Naive thymus-derived CD4-positive, alpha-beta T cell (primary cell): ENCODE measurements at regions not wholly inside any gene's neighbourhood (a gene's known extent, or its start where the extent isn't known, plus 50 kb on each side); places are given as distances from the start of the nearest gene placed in this dataset.

ENCODE experiments used
- ATAC-seq: fragments of 150-1000 bp; cut with Tn5 transposase; 2 replicates; pipeline ENCODE4 v1.10.0; 2021; ENCODE audit warnings: mild to moderate bottlenecking, moderate library complexity
- CTCF ChIA-PET: fragments of 350-600 bp; sonication (Branson Sonifier 250); formaldehyde crosslinking; loops from one replicate; lab custom pipeline; 2021; ENCODE audit warnings: antibody characterized with exemption; lab: Charles Lee
- POLR2A ChIA-PET: fragments of 350-600 bp; sonication (Branson Sonifier 250); formaldehyde crosslinking; loops from one replicate; lab custom pipeline; 2021; ENCODE audit warnings: antibody characterized with exemption, inconsistent platforms; lab: Charles Lee
- DNase-seq, 9 donors: peaks; one replicate each; pipeline versions ENCODE4 v3.0.0 to v3.0.0-alpha.2; 2020 to 2022; ENCODE audit warnings: mixed read lengths in 1 of 9
- H3K27ac ChIP-seq: one replicate; pipeline ENCODE4 v1.7.0; 2013; ENCODE audit warnings: mild to moderate bottlenecking, low read depth, low read length, moderate library complexity
- H3K27me3 ChIP-seq, 2 donors: one replicate each; pipeline ENCODE4 v1.7.0; 2013; ENCODE audit warnings: low read length in 2 of 2, mild to moderate bottlenecking in 2 of 2, moderate library complexity in 2 of 2; ENCODE audit not compliant: control insufficient read depth in 2 of 2, insufficient read depth in 2 of 2
- H3K36me3 ChIP-seq, 3 experiments: 1 replicate in 2 of 3; 2 replicates in 1 of 3; pipeline ENCODE4 v1.7.0; 2013; ENCODE audit warnings: low read length in 3 of 3, mild to moderate bottlenecking in 3 of 3, moderate library complexity in 1 of 3; ENCODE audit not compliant: insufficient read depth in 3 of 3, control insufficient read depth in 2 of 3
- H3K4me1 ChIP-seq, 2 donors: one replicate each; pipeline ENCODE4 v1.7.0; 2013; ENCODE audit warnings: low read length in 2 of 2, mild to moderate bottlenecking in 2 of 2, moderate library complexity in 1 of 2; ENCODE audit not compliant: control insufficient read depth in 2 of 2, insufficient read depth in 2 of 2
- H3K4me3 ChIP-seq: 2 replicates; pipeline ENCODE4 v1.7.0; 2013; ENCODE audit warnings: mild to moderate bottlenecking, low read length
- H3K9me3 ChIP-seq, 3 experiments: 1 replicate in 2 of 3; 2 replicates in 1 of 3; pipeline ENCODE4 v1.7.0; 2013; ENCODE audit warnings: low read length in 3 of 3; ENCODE audit not compliant: control insufficient read depth in 2 of 3
- H3K27ac Mint-ChIP-seq, 9 donors: one replicate each; pipeline ENCODE4 v1.8.0; 2020 to 2022; ENCODE audit warnings: mixed read lengths in 9 of 9, mild to moderate bottlenecking in 8 of 9, moderate library complexity in 5 of 9, inconsistent platforms in 2 of 9
- H3K27me3 Mint-ChIP-seq, 5 donors: one replicate each; pipeline ENCODE4 v1.8.0; 2021 to 2022; ENCODE audit warnings: mixed read lengths in 5 of 5, mild to moderate bottlenecking in 1 of 5
- H3K36me3 Mint-ChIP-seq, 5 donors: one replicate each; pipeline ENCODE4 v1.8.0; 2020 to 2022; ENCODE audit warnings: mixed read lengths in 5 of 5, mild to moderate bottlenecking in 3 of 5, inconsistent platforms in 1 of 5
- H3K4me1 Mint-ChIP-seq, 7 donors: one replicate each; pipeline ENCODE4 v1.8.0; 2020 to 2022; ENCODE audit warnings: mixed read lengths in 7 of 7, mild to moderate bottlenecking in 3 of 7, inconsistent platforms in 1 of 7
- H3K4me3 Mint-ChIP-seq, 10 donors: one replicate each; pipeline ENCODE4 v1.8.0; 2020 to 2022; ENCODE audit warnings: mild to moderate bottlenecking in 10 of 10, mixed read lengths in 10 of 10, moderate library complexity in 6 of 10, inconsistent platforms in 2 of 10
- H3K9me3 Mint-ChIP-seq, 11 donors: one replicate each; pipeline ENCODE4 v1.8.0; 2020 to 2022; ENCODE audit warnings: mixed read lengths in 11 of 11, mild to moderate bottlenecking in 4 of 11, inconsistent platforms in 1 of 11, moderate library complexity in 1 of 11
- intact Hi-C, 2 donors: fragments of 100-400 bp; cut with micrococcal nuclease; formaldehyde crosslinking; loops; one replicate each; pipeline ENCODE4 v1.15.1; 2023

- POLR2A ChIA-PET = no interaction called here
- Mint-ChIP-seq H3K4me1 (no peaks in the 10 kb centered on the region), H3K9me3 (peaks cover 0 to 31% (median 2%) of the 10 kb centered on the region in 11 donors), H3K36me3 (no peaks in the 10 kb centered on the region), H3K27me3 (no peaks in the 10 kb centered on the region), H3K4me3 (no peak overlapping the region), H3K27ac (no peak overlapping the region)
- intact Hi-C loops = no loop called here
- CTCF ChIA-PET = no interaction called here
- Histone ChIP-seq H3K27ac (no peak overlapping the region), H3K4me3 (no peak overlapping the region), H3K9me3 (no peaks in the 10 kb centered on the region), H3K27me3 (no peaks in the 10 kb centered on the region), H3K36me3 (no peaks in the 10 kb centered on the region), H3K4me1 (no peaks in the 10 kb centered on the region)
- DNase-seq (no peak), ATAC-seq (no peak)
These were observed 67.6 kb downstream of the HTR1A start for GRCh38 chr5:63894690-63895089.

- H3K9me3 Mint-ChIP-seq = peaks cover 0 to 8% (median 4%) of the 10 kb centered on the region in 11 donors
- H3K4me1 Mint-ChIP-seq = peaks cover 0 to 1% (median 0%) of the 10 kb centered on the region in 7 donors
- POLR2A ChIA-PET = no interaction called here
- no peaks in the 10 kb centered on the region for H3K27me3 ChIP-seq
- H3K27ac ChIP-seq = no peak overlapping the region
- no peaks in the 10 kb centered on the region for H3K27me3 Mint-ChIP-seq
- CTCF ChIA-PET = no interaction called here
- intact Hi-C loops = no loop called here
- no peaks in the 10 kb centered on the region for H3K36me3 ChIP-seq
- no peak overlapping the region for H3K4me3 ChIP-seq
- H3K4me1 ChIP-seq = no peaks in the 10 kb centered on the region
- H3K27ac Mint-ChIP-seq = no peak overlapping the region
- no peaks in the 10 kb centered on the region for H3K36me3 Mint-ChIP-seq
- H3K9me3 ChIP-seq = no peaks in the 10 kb centered on the region
- DNase-seq (no peak), ATAC-seq (no peak)
- no peak overlapping the region for H3K4me3 Mint-ChIP-seq
These were observed 83.5 kb downstream of the HTR1A start for GRCh38 chr5:63878788-63879187.

GRCh38 chr5:63877961-63878360 is 84.3 kb downstream of the HTR1A start:
- no peak overlapping the region for H3K27ac Mint-ChIP-seq
- H3K9me3 Mint-ChIP-seq = peaks cover 0 to 8% (median 2%) of the 10 kb centered on the region in 11 donors
- Histone ChIP-seq H3K36me3 (no peaks in the 10 kb centered on the region), H3K4me1 (no peaks in the 10 kb centered on the region), H3K9me3 (no peaks in the 10 kb centered on the region), H3K27ac (no peak overlapping the region), H3K4me3 (no peak overlapping the region), H3K27me3 (no peaks in the 10 kb centered on the region)
- CTCF ChIA-PET = no interaction called here
- ATAC-seq (no peak), DNase-seq (no peak)
- H3K4me1 Mint-ChIP-seq = no peaks in the 10 kb centered on the region
- H3K36me3 Mint-ChIP-seq = no peaks in the 10 kb centered on the region
- H3K27me3 Mint-ChIP-seq = no peaks in the 10 kb centered on the region
- POLR2A ChIA-PET = no interaction called here
- no peak overlapping the region for H3K4me3 Mint-ChIP-seq
- intact Hi-C loops = no loop called here

GRCh38 chr5:63860379-63860778 is 101.9 kb downstream of the HTR1A start:
- Mint-ChIP-seq H3K9me3 (peaks cover 6 to 34% (median 13%) of the 10 kb centered on the region in 11 donors), H3K4me1 (no peaks in the 10 kb centered on the region), H3K27ac (no peak overlapping the region), H3K36me3 (no peaks in the 10 kb centered on the region), H3K4me3 (no peak overlapping the region), H3K27me3 (no peaks in the 10 kb centered on the region)
- Histone ChIP-seq H3K4me1 (no peaks in the 10 kb centered on the region), H3K27ac (no peak overlapping the region), H3K9me3 (peaks cover 0 to 15% (median 4%) of the 10 kb centered on the region in 3 experiments), H3K4me3 (no peak overlapping the region), H3K27me3 (no peaks in the 10 kb centered on the region), H3K36me3 (no peaks in the 10 kb centered on the region)
- no peak for DNase-seq
- ATAC-seq = no peak
- POLR2A ChIA-PET = no interaction called here
- intact Hi-C loops = no loop called here
- CTCF ChIA-PET = no interaction called here

GRCh38 chr5:63854076-63854475 is 108.2 kb downstream of the HTR1A start:
- Histone ChIP-seq H3K4me1 (no peaks in the 10 kb centered on the region), H3K27ac (no peak overlapping the region), H3K4me3 (no peak overlapping the region), H3K36me3 (no peaks in the 10 kb centered on the region), H3K27me3 (no peaks in the 10 kb centered on the region), H3K9me3 (no peaks in the 10 kb centered on the region)
- intact Hi-C loops = no loop called here
- Mint-ChIP-seq H3K27ac (no peak overlapping the region), H3K36me3 (no peaks in the 10 kb centered on the region), H3K9me3 (peaks cover under 1 to 19% (median 7%) of the 10 kb centered on the region in 11 donors), H3K4me1 (no peaks in the 10 kb centered on the region), H3K4me3 (no peak overlapping the region), H3K27me3 (no peaks in the 10 kb centered on the region)
- ATAC-seq (no peak), DNase-seq (no peak)
- POLR2A ChIA-PET = no interaction called here
- CTCF ChIA-PET = no interaction called here

- Mint-ChIP-seq H3K27ac (no peak overlapping the region), H3K27me3 (no peaks in the 10 kb centered on the region), H3K9me3 (peaks cover 0 to 19% (median 5%) of the 10 kb centered on the region in 11 donors), H3K36me3 (no peaks in the 10 kb centered on the region), H3K4me3 (no peak overlapping the region), H3K4me1 (no peaks in the 10 kb centered on the region)
- Histone ChIP-seq H3K27ac (no peak overlapping the region), H3K4me3 (no peak overlapping the region), H3K4me1 (no peaks in the 10 kb centered on the region), H3K27me3 (no peaks in the 10 kb centered on the region), H3K36me3 (no peaks in the 10 kb centered on the region), H3K9me3 (no peaks in the 10 kb centered on the region)
- CTCF ChIA-PET = no interaction called here
- DNase-seq = no peak
- no peak for ATAC-seq
- intact Hi-C loops = no loop called here
- POLR2A ChIA-PET = no interaction called here
These were observed 119.1 kb downstream of the HTR1A start for GRCh38 chr5:63843190-63843589.

- POLR2A ChIA-PET = no interaction called here
- ATAC-seq = no peak
- Mint-ChIP-seq H3K27ac (no peak overlapping the region), H3K36me3 (no peaks in the 10 kb centered on the region), H3K4me3 (no peak overlapping the region), H3K27me3 (no peaks in the 10 kb centered on the region), H3K9me3 (peaks cover 0 to 18% (median 4%) of the 10 kb centered on the region in 11 donors), H3K4me1 (no peaks in the 10 kb centered on the region)
- Histone ChIP-seq H3K36me3 (no peaks in the 10 kb centered on the region), H3K27me3 (no peaks in the 10 kb centered on the region), H3K9me3 (no peaks in the 10 kb centered on the region), H3K27ac (no peak overlapping the region), H3K4me3 (no peak overlapping the region), H3K4me1 (no peaks in the 10 kb centered on the region)
- intact Hi-C loops = no loop called here
- CTCF ChIA-PET = interaction anchor here (0.6 kb wide), 1 partner anchor 13 kb away, joined by 3 read pairs; no protein-coding TSS in a partner anchor
- no peak for DNase-seq
These were observed 124.8 kb downstream of the HTR1A start for GRCh38 chr5:63837437-63837836.
